Astrocyte (in vitro differentiated cells and primary cell): ENCODE measurements at regions not wholly inside any gene's neighbourhood (a gene's known extent, or its start where the extent isn't known, plus 50 kb on each side); places are given as distances from the start of the nearest gene placed in this dataset.

ENCODE experiments used
- CTCF ChIP-seq: IDR thresholded peaks from 2 replicates; pipeline ENCODE4 v1.5.1; 2011; ENCODE audit warnings: low read depth, mild to moderate bottlenecking, inconsistent platforms, low read length, moderate library complexity; ENCODE audit not compliant: insufficient read depth
- EZH2 ChIP-seq: IDR thresholded peaks from 2 replicates; pipeline ENCODE4 v1.6.1; 2012; ENCODE audit warnings: mild to moderate bottlenecking, low read length, inconsistent platforms; ENCODE audit not compliant: insufficient read depth

- TF ChIP-seq CTCF (no peak), EZH2 (no peak)
Measured at GRCh38 chr13:51526202-51526601, 58.1 kb upstream of the WDFY2 start.
